Caco-2 (cell line): ENCODE measurements at regions not wholly inside any gene's neighbourhood (a gene's known extent, or its start where the extent isn't known, plus 50 kb on each side); places are given as distances from the start of the nearest gene placed in this dataset.
"Not testable (repeated sequence)": the region's sequence is repeated elsewhere in the genome, so short reads cannot be mapped to it uniquely, and the experiment has no call there.

ENCODE experiments used
- BruUV-seq: library from RNA; stranded (reverse); fragments of 400-500 nt; replicated peaks from 2 replicates; lab custom pipeline; 2021; lab: Mats Ljungman, UMichigan
- CTCF ChIA-PET: fragments of 300-600 bp; sonication (Branson Sonifier 250); formaldehyde crosslinking; loops from one replicate; lab custom pipeline; 2022; ENCODE audit warnings: antibody characterized with exemption; lab: Charles Lee
- POLR2A ChIA-PET: fragments of 300-600 bp; sonication (Branson Sonifier 250); formaldehyde crosslinking; loops from one replicate; lab custom pipeline; 2022; ENCODE audit warnings: antibody characterized with exemption; lab: Charles Lee
- DNase-seq, 2 experiments: peaks; one replicate each; pipeline versions ENCODE4 v3.0.0 to v3.0.0-alpha.2; 2020 to 2022
- H3K27me3 ChIP-seq: replicated peaks from 2 replicates; pipeline ENCODE4 v1.6.0; 2011; ENCODE audit warnings: low read length; ENCODE audit not compliant: control insufficient read depth, insufficient read depth
- H3K36me3 ChIP-seq: 2 replicates; pipeline ENCODE4 v1.5.1; 2011; ENCODE audit warnings: low read length; ENCODE audit not compliant: control insufficient read depth, insufficient read depth
- H3K4me1 ChIP-seq: fragments of 250-450 bp; sonication (Bioruptor Pico); 2 replicates; pipeline ENCODE4 v1.5.1; 2020; ENCODE audit warnings: mild to moderate bottlenecking
- H3K4me3 ChIP-seq: 2 replicates; pipeline ENCODE4 v1.5.1; 2011; ENCODE audit warnings: low read depth, mild to moderate bottlenecking, control low read depth, low read length
- H3K9me3 ChIP-seq: fragments of 250-450 bp; sonication (Bioruptor Pico); 2 replicates; pipeline ENCODE4 v1.5.1; 2020; ENCODE audit warnings: mild to moderate bottlenecking, moderate library complexity
- H3K27ac Mint-ChIP-seq: one replicate; pipeline ENCODE4 v1.8.0; 2022; ENCODE audit warnings: mixed read lengths; ENCODE audit not compliant: unreplicated experiment
- H3K27me3 Mint-ChIP-seq: one replicate; pipeline ENCODE4 v1.8.0; 2022; ENCODE audit warnings: mixed read lengths; ENCODE audit not compliant: insufficient read depth, unreplicated experiment
- H3K36me3 Mint-ChIP-seq: one replicate; pipeline ENCODE4 v1.8.0; 2022; ENCODE audit warnings: mild to moderate bottlenecking, mixed read lengths; ENCODE audit not compliant: insufficient read depth, unreplicated experiment
- H3K4me1 Mint-ChIP-seq: one replicate; pipeline ENCODE4 v1.8.0; 2022; ENCODE audit warnings: low read depth, mixed read lengths; ENCODE audit not compliant: unreplicated experiment
- H3K4me3 Mint-ChIP-seq: one replicate; pipeline ENCODE4 v1.8.0; 2022; ENCODE audit warnings: mild to moderate bottlenecking, moderate library complexity, mixed read lengths; ENCODE audit not compliant: unreplicated experiment
- H3K9me3 Mint-ChIP-seq: one replicate; pipeline ENCODE4 v1.8.0; 2022; ENCODE audit warnings: mixed read lengths; ENCODE audit not compliant: unreplicated experiment
- intact Hi-C: fragments of 100-400 bp; cut with micrococcal nuclease; formaldehyde crosslinking; loops from one replicate; pipeline ENCODE4 v1.10.0; 2022; ENCODE audit not compliant: unreplicated experiment
- TF ChIP-seq, protein P1 (sequence below), 2 experiments: fragments of 200-600 bp in 1 of 2; IDR thresholded peaks; 1 replicate in 1 of 2; 2 replicates in 1 of 2; pipeline versions ENCODE4 v1.5.1 to v1.8.0; 2011 to 2022; ENCODE audit warnings: antibody characterized with exemption in 1 of 2, control low read depth in 1 of 2, inconsistent platforms in 1 of 2, low read depth in 1 of 2, low read length in 1 of 2, mild to moderate bottlenecking in 1 of 2, moderate library complexity in 1 of 2; ENCODE audit not compliant: insufficient read depth in 1 of 2, severe bottlenecking in 1 of 2, unreplicated experiment in 1 of 2

DNA sequence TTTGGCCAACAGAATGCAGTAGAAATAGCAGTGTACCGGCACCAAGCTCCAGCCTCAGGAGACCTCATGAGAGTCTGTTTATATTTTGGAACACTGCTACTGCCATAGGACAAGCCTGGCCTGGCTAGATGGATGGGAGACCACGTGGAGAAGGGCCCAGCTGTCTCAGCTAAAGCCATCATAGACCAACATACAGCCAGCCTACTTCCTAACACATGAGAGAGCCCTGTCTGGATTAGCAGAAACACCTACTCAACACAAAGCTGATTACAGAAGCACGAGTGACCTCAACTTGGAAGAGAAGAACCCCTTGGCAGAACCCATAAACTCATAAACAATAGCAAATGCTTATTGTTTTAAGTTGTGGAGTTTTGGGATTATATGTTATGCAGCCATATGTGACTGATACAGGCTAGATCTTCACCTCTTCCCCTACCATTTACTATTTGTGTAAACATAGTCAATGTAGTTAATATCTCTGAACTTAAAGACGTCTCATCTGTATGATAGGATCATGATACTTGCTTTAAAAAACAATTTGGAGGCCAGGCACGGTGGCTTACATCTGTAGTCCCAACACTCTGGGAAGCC lies 199.4 kb upstream of the ZNF217 start:
- H3K4me1 Mint-ChIP-seq: peaks cover 56% of the 10 kb centered on the region
- Histone ChIP-seq H3K27me3 (no peaks in the 10 kb centered on the region), H3K4me3 (no peak overlapping the region), H3K36me3 (no peaks in the 10 kb centered on the region), H3K4me1 (peaks cover 33% of the 10 kb centered on the region), H3K9me3 (no peaks in the 10 kb centered on the region)
- TF ChIP-seq, protein P1, sequence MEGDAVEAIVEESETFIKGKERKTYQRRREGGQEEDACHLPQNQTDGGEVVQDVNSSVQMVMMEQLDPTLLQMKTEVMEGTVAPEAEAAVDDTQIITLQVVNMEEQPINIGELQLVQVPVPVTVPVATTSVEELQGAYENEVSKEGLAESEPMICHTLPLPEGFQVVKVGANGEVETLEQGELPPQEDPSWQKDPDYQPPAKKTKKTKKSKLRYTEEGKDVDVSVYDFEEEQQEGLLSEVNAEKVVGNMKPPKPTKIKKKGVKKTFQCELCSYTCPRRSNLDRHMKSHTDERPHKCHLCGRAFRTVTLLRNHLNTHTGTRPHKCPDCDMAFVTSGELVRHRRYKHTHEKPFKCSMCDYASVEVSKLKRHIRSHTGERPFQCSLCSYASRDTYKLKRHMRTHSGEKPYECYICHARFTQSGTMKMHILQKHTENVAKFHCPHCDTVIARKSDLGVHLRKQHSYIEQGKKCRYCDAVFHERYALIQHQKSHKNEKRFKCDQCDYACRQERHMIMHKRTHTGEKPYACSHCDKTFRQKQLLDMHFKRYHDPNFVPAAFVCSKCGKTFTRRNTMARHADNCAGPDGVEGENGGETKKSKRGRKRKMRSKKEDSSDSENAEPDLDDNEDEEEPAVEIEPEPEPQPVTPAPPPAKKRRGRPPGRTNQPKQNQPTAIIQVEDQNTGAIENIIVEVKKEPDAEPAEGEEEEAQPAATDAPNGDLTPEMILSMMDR (IDR thresholded peaks at IDR 0.05; ENCODE audit: insufficient read depth in 1 of 2, low read depth in 1 of 2, low read length in 1 of 2, severe bottlenecking in 1 of 2, unreplicated experiment in 1 of 2): no peak
- no peaks in the 10 kb centered on the region for H3K27me3 Mint-ChIP-seq
- ChIA-PET POLR2A (interaction anchor here (0.6 kb wide), 1 partner anchor 57 kb away, joined by 3 read pairs; no protein-coding TSS in a partner anchor), CTCF (interaction anchor here (0.7 kb wide), 1 partner anchor 18 kb away, joined by 3 read pairs; no protein-coding TSS in a partner anchor)
- no TSS peak for BruUV-seq
- H3K36me3 Mint-ChIP-seq: peaks cover 7% of the 10 kb centered on the region
- peak overlapping the region; percentile 20 for H3K27ac Mint-ChIP-seq
- H3K9me3 Mint-ChIP-seq: peaks cover 2% of the 10 kb centered on the region
- no peak overlapping the region for H3K4me3 Mint-ChIP-seq
- intact Hi-C loops: no loop called here
- DNase-seq: no peak

- peaks cover 19% of the 10 kb centered on the region for H3K36me3 Mint-ChIP-seq
- TF ChIP-seq, protein P1 (IDR thresholded peaks at IDR 0.05; ENCODE audit: insufficient read depth in 1 of 2, low read depth in 1 of 2, low read length in 1 of 2, severe bottlenecking in 1 of 2, unreplicated experiment in 1 of 2): no peak
- peaks cover 69% of the 10 kb centered on the region for H3K4me1 Mint-ChIP-seq
- no TSS peak for BruUV-seq
- H3K9me3 Mint-ChIP-seq: no peaks in the 10 kb centered on the region
- no peak overlapping the region for H3K4me3 ChIP-seq
- H3K27me3 Mint-ChIP-seq: no peaks in the 10 kb centered on the region
- intact Hi-C loops: loop anchor here (5.0 kb wide), 1 partner anchor 198 kb away; the partner anchor contains the start of gene ZNF217
- no peaks in the 10 kb centered on the region for H3K36me3 ChIP-seq
- H3K4me1 ChIP-seq: peaks cover 62% of the 10 kb centered on the region
- ChIA-PET CTCF (no interaction called here), POLR2A (no interaction called here)
- peak in 1 of 2 experiments; percentile 25 for DNase-seq
- H3K4me3 Mint-ChIP-seq: no peak overlapping the region
- H3K27ac Mint-ChIP-seq: peak overlapping the region; percentile 53
- no peaks in the 10 kb centered on the region for H3K9me3 ChIP-seq
- no peaks in the 10 kb centered on the region for H3K27me3 ChIP-seq
These were observed 196.5 kb upstream of the ZNF217 start for GRCh38 chr20:53789989-53790675.

DNA sequence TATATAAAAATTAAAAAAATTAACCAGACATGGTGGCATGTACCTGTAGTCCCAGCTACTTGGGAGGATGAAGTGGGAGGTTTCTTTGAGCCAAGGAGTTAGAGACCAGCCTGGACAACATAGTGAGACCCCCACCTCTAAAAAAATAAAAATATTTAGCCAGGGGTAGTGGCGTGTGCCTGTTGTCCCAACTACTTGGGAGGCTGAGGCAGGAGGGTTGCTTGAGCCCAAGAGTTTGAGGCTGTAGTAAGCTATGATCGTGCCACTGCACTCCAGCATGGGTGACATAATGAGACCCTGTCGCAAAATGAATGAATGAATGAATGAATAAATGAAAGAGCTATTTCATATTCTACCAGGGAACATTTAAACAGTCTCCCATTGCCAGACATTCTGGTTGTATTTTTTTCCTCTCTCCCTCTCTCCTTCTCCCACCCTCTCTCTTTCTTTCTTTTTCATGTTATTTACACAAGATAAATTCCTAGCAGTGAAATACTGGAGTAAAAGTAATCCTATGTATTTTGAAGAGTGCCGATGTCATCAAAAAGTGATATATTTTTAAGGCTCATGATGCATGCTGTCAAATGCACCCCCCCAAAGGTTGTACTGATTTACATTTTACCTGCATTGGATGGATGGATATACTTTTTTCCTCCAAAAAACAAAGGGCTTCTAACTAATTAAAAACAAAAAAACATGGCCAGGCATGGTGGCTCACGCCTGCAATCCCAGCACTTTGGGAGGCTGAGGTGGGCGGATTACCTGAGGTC lies 194.8 kb upstream of the ZNF217 start:
- H3K36me3 ChIP-seq: no peaks in the 10 kb centered on the region
- peaks cover 19% of the 10 kb centered on the region for H3K36me3 Mint-ChIP-seq
- ChIA-PET CTCF (no interaction called here), POLR2A (interaction anchor here (2.2 kb wide), 1 partner anchor 12 kb away, joined by 11 read pairs; no protein-coding TSS in a partner anchor)
- no peak overlapping the region for H3K4me3 ChIP-seq
- peak in 1 of 2 experiments; percentile 10 for DNase-seq
- TF ChIP-seq, protein P1 (IDR thresholded peaks at IDR 0.05; ENCODE audit: insufficient read depth in 1 of 2, low read depth in 1 of 2, low read length in 1 of 2, severe bottlenecking in 1 of 2, unreplicated experiment in 1 of 2): no peak
- peak overlapping the region; percentile 46 for H3K4me3 Mint-ChIP-seq
- peaks cover 71% of the 10 kb centered on the region for H3K4me1 ChIP-seq
- no peaks in the 10 kb centered on the region for H3K9me3 ChIP-seq
- no peaks in the 10 kb centered on the region for H3K9me3 Mint-ChIP-seq
- H3K27ac Mint-ChIP-seq: peak overlapping the region; percentile 69
- BruUV-seq: no TSS peak
- no peaks in the 10 kb centered on the region for H3K27me3 ChIP-seq
- peaks cover 72% of the 10 kb centered on the region for H3K4me1 Mint-ChIP-seq
- no peaks in the 10 kb centered on the region for H3K27me3 Mint-ChIP-seq
- intact Hi-C loops: loop anchor here (5.0 kb wide), 1 partner anchor 196 kb away; the partner anchor contains the start of gene ZNF217

- intact Hi-C loops: loop anchor here (2.0 to 5.0 kb wide), 2 partner anchors 41 to 195 kb away; partner anchors contain the start of gene ZNF217
- POLR2A ChIA-PET: interaction anchor here (0.6 to 2.2 kb wide), 2 partner anchors 13 to 18 kb away, joined by 3 to 11 read pairs; no protein-coding TSS in a partner anchor
- Mint-ChIP-seq H3K27ac (peak overlapping the region; percentile 59), H3K4me3 (peak overlapping the region; percentile 39), H3K36me3 (peaks cover 19% of the 10 kb centered on the region), H3K4me1 (peaks cover 70% of the 10 kb centered on the region)
- not testable (repeated sequence) for H3K27me3 Mint-ChIP-seq, H3K9me3 ChIP-seq, H3K9me3 Mint-ChIP-seq, H3K4me3 ChIP-seq, H3K27me3 ChIP-seq, H3K36me3 ChIP-seq, BruUV-seq
- peaks cover 71% of the 10 kb centered on the region for H3K4me1 ChIP-seq
- peak in 1 of 2 experiments; percentile 46 for DNase-seq
- CTCF ChIA-PET: interaction anchor here (2.6 kb wide), 1 partner anchor 19 kb away, joined by 18 read pairs; no protein-coding TSS in a partner anchor
These were observed 193.9 kb upstream of the ZNF217 start for GRCh38 chr20:53787491-53787931.
